ENCODE measurements at regions not wholly inside any gene's neighbourhood (a gene's known extent, or its start where the extent isn't known, plus 50 kb on each side); places are given as distances from the start of the nearest gene placed in this dataset.

DNA sequence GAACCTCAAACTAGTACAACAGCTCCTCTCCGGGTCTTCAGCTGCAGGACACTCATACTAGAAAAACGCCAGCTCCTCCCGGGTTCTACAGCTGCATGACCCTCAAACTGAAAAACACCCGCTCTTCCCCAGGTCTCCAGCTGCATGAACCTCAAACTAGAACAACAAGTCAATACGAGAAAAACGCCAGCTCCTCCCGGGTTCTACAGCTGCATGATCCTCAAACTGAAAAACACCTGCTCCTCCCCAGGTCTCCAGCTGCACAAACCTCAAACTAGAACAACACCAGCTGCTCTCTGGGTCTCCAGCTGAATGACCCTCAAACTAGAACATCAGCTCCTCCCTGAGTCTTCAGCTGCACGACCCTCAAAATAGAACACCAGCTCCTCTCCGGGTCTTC is 315.0 kb upstream of the TFPI start:
- no peak for ATAC-seq
- no peak for TF ChIP-seq ESRRG (CRISPR knock-in tag; IDR thresholded peaks at IDR 0.05)
- TF ChIP-seq TCF4 (CRISPR knock-in tag; IDR thresholded peaks at IDR 0.05; ENCODE audit: borderline replicate concordance), result no peak
- TF ChIP-seq, protein P1, sequence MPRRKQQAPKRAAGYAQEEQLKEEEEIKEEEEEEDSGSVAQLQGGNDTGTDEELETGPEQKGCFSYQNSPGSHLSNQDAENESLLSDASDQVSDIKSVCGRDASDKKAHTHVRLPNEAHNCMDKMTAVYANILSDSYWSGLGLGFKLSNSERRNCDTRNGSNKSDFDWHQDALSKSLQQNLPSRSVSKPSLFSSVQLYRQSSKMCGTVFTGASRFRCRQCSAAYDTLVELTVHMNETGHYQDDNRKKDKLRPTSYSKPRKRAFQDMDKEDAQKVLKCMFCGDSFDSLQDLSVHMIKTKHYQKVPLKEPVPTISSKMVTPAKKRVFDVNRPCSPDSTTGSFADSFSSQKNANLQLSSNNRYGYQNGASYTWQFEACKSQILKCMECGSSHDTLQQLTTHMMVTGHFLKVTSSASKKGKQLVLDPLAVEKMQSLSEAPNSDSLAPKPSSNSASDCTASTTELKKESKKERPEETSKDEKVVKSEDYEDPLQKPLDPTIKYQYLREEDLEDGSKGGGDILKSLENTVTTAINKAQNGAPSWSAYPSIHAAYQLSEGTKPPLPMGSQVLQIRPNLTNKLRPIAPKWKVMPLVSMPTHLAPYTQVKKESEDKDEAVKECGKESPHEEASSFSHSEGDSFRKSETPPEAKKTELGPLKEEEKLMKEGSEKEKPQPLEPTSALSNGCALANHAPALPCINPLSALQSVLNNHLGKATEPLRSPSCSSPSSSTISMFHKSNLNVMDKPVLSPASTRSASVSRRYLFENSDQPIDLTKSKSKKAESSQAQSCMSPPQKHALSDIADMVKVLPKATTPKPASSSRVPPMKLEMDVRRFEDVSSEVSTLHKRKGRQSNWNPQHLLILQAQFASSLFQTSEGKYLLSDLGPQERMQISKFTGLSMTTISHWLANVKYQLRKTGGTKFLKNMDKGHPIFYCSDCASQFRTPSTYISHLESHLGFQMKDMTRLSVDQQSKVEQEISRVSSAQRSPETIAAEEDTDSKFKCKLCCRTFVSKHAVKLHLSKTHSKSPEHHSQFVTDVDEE (CRISPR knock-in tag; IDR thresholded peaks at IDR 0.05), result no peak
- TF ChIP-seq, protein P2, sequence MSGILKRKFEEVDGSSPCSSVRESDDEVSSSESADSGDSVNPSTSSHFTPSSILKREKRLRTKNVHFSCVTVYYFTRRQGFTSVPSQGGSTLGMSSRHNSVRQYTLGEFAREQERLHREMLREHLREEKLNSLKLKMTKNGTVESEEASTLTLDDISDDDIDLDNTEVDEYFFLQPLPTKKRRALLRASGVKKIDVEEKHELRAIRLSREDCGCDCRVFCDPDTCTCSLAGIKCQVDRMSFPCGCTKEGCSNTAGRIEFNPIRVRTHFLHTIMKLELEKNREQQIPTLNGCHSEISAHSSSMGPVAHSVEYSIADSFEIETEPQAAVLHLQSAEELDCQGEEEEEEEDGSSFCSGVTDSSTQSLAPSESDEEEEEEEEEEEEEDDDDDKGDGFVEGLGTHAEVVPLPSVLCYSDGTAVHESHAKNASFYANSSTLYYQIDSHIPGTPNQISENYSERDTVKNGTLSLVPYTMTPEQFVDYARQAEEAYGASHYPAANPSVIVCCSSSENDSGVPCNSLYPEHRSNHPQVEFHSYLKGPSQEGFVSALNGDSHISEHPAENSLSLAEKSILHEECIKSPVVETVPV (CRISPR knock-in tag; IDR thresholded peaks at IDR 0.05), result no peak
- TF ChIP-seq ARNTL (CRISPR knock-in tag; IDR thresholded peaks at IDR 0.05; ENCODE audit: borderline replicate concordance, low read depth), result no peak
- TF ChIP-seq ISL1 (CRISPR knock-in tag; IDR thresholded peaks at IDR 0.05), result no peak
- no peak for TF ChIP-seq CSDC2 (CRISPR knock-in tag; IDR thresholded peaks at IDR 0.05)
- no peak for TF ChIP-seq RARB (CRISPR knock-in tag; IDR thresholded peaks at IDR 0.05)
- TF ChIP-seq, protein P3, sequence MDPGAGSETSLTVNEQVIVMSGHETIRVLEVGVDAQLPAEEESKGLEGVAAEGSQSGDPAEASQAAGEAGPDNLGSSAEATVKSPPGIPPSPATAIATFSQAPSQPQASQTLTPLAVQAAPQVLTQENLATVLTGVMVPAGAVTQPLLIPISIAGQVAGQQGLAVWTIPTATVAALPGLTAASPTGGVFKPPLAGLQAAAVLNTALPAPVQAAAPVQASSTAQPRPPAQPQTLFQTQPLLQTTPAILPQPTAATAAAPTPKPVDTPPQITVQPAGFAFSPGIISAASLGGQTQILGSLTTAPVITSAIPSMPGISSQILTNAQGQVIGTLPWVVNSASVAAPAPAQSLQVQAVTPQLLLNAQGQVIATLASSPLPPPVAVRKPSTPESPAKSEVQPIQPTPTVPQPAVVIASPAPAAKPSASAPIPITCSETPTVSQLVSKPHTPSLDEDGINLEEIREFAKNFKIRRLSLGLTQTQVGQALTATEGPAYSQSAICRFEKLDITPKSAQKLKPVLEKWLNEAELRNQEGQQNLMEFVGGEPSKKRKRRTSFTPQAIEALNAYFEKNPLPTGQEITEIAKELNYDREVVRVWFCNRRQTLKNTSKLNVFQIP (CRISPR knock-in tag; IDR thresholded peaks at IDR 0.05; ENCODE audit: borderline replicate concordance, low read depth), result no peak
- no peak for TF ChIP-seq ZFP3 (CRISPR knock-in tag; IDR thresholded peaks at IDR 0.05)
- TF ChIP-seq, protein P4, sequence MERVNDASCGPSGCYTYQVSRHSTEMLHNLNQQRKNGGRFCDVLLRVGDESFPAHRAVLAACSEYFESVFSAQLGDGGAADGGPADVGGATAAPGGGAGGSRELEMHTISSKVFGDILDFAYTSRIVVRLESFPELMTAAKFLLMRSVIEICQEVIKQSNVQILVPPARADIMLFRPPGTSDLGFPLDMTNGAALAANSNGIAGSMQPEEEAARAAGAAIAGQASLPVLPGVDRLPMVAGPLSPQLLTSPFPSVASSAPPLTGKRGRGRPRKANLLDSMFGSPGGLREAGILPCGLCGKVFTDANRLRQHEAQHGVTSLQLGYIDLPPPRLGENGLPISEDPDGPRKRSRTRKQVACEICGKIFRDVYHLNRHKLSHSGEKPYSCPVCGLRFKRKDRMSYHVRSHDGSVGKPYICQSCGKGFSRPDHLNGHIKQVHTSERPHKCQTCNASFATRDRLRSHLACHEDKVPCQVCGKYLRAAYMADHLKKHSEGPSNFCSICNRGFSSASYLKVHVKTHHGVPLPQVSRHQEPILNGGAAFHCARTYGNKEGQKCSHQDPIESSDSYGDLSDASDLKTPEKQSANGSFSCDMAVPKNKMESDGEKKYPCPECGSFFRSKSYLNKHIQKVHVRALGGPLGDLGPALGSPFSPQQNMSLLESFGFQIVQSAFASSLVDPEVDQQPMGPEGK (CRISPR knock-in tag; IDR thresholded peaks at IDR 0.05; ENCODE audit: borderline replicate concordance), result no peak
- no peak for TF ChIP-seq ZNF565 (CRISPR knock-in tag; conservative IDR thresholded peaks at IDR 0.05; ENCODE audit: low read depth)
- no peak for TF ChIP-seq ZNF8 (CRISPR knock-in tag; IDR thresholded peaks at IDR 0.05)
- TF ChIP-seq ZNF70 (CRISPR knock-in tag; IDR thresholded peaks at IDR 0.05), result no peak
- no peak for TF ChIP-seq ZFP30 (CRISPR knock-in tag; IDR thresholded peaks at IDR 0.05)
- TF ChIP-seq ZC3H10 (CRISPR knock-in tag; IDR thresholded peaks at IDR 0.05), result no peak
- TF ChIP-seq GLIS3 (CRISPR knock-in tag; IDR thresholded peaks at IDR 0.05), result no peak

DNA sequence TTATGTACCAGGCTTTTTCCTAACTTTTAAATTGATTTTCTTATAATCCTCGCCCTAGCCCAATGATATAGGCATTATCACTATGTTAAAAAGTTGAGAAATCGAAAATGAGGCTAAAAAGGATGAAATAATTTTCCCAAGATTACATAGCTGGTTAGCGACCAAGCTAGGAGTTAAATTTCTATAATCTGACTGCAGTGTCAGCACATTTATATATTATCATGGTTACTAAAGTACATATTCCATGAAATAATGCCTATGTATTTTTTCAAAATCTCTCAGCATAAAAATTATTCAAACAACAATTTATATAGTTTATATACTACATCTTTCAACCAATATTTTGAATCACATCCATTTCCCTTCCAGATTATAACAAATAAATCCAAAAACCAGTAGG is 317.3 kb upstream of the TFPI start:
- TF ChIP-seq, protein P5, sequence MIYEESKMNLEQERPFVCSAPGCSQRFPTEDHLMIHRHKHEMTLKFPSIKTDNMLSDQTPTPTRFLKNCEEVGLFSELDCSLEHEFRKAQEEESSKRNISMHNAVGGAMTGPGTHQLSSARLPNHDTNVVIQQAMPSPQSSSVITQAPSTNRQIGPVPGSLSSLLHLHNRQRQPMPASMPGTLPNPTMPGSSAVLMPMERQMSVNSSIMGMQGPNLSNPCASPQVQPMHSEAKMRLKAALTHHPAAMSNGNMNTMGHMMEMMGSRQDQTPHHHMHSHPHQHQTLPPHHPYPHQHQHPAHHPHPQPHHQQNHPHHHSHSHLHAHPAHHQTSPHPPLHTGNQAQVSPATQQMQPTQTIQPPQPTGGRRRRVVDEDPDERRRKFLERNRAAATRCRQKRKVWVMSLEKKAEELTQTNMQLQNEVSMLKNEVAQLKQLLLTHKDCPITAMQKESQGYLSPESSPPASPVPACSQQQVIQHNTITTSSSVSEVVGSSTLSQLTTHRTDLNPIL (CRISPR knock-in tag; IDR thresholded peaks at IDR 0.05; ENCODE audit: low read depth), result no peak
- TF ChIP-seq ZNF565 (CRISPR knock-in tag; conservative IDR thresholded peaks at IDR 0.05; ENCODE audit: low read depth) (no peak), SNAI2 (CRISPR knock-in tag; IDR thresholded peaks at IDR 0.05) (no peak), OSR1 (CRISPR knock-in tag; IDR thresholded peaks at IDR 0.05) (no peak), ZFP3 (CRISPR knock-in tag; IDR thresholded peaks at IDR 0.05) (no peak), ZC3H10 (CRISPR knock-in tag; IDR thresholded peaks at IDR 0.05) (no peak), ISL1 (CRISPR knock-in tag; IDR thresholded peaks at IDR 0.05) (no peak), GLIS3 (CRISPR knock-in tag; IDR thresholded peaks at IDR 0.05) (no peak), ZFP30 (CRISPR knock-in tag; IDR thresholded peaks at IDR 0.05) (no peak), BACH2 (CRISPR knock-in tag; IDR thresholded peaks at IDR 0.05; ENCODE audit: borderline replicate concordance) (no peak), RARB (CRISPR knock-in tag; IDR thresholded peaks at IDR 0.05) (no peak), TOX (CRISPR knock-in tag; IDR thresholded peaks at IDR 0.05; ENCODE audit: borderline replicate concordance) (no peak), ARNTL (CRISPR knock-in tag; IDR thresholded peaks at IDR 0.05; ENCODE audit: borderline replicate concordance, low read depth) (no peak), ZNF8 (CRISPR knock-in tag; IDR thresholded peaks at IDR 0.05) (no peak)
- TF ChIP-seq, protein P2 (CRISPR knock-in tag; IDR thresholded peaks at IDR 0.05), result no peak
- TF ChIP-seq, protein P3 (CRISPR knock-in tag; IDR thresholded peaks at IDR 0.05; ENCODE audit: borderline replicate concordance, low read depth), result no peak
- TF ChIP-seq, protein P4 (CRISPR knock-in tag; IDR thresholded peaks at IDR 0.05; ENCODE audit: borderline replicate concordance), result no peak
- no peak for ATAC-seq

Data from SK-N-SH treated with all-trans-retinoic acid at 6 μM for 48 hours (cell line).